Astrocyte (in vitro differentiated cells and primary cell): ENCODE measurements at regions not wholly inside any gene's neighbourhood (a gene's known extent, or its start where the extent isn't known, plus 50 kb on each side); places are given as distances from the start of the nearest gene placed in this dataset.

ENCODE experiments used
- DNase-seq: peaks from one replicate; pipeline ENCODE4 v3.0.0-alpha.2; 2010; ENCODE audit warnings: low read depth
- FAIRE-seq: peaks from 2 replicates; lab custom pipeline; 2011; peaks lifted over from hg19 to GRCh38; lab: Jason Lieb, UNC
- H2AFZ ChIP-seq: 2 replicates; pipeline ENCODE4 v1.6.0; 2012; ENCODE audit warnings: low read depth, low read length, inconsistent platforms
- H3K27ac ChIP-seq: 2 replicates; pipeline ENCODE4 v1.5.1; 2011; ENCODE audit warnings: low read depth, low read length, inconsistent platforms
- H3K27me3 ChIP-seq: 2 replicates; pipeline ENCODE4 v1.6.0; 2011; ENCODE audit warnings: low read length, inconsistent platforms; ENCODE audit not compliant: insufficient read depth
- H3K36me3 ChIP-seq: 2 replicates; pipeline ENCODE4 v1.5.1; 2011; ENCODE audit warnings: low read length, inconsistent platforms; ENCODE audit not compliant: insufficient read depth
- H3K4me1 ChIP-seq: 2 replicates; pipeline ENCODE4 v1.5.1; 2011; ENCODE audit warnings: low read length, inconsistent platforms; ENCODE audit not compliant: insufficient read depth
- H3K4me2 ChIP-seq: 2 replicates; pipeline ENCODE4 v1.6.0; 2012; ENCODE audit warnings: low read length, inconsistent platforms
- H3K4me3 ChIP-seq: 2 replicates; pipeline ENCODE4 v1.5.1; 2011; ENCODE audit warnings: low read depth, mild to moderate bottlenecking, low read length, inconsistent platforms; ENCODE audit not compliant: insufficient read depth
- H3K79me2 ChIP-seq: 2 replicates; pipeline ENCODE4 v1.6.0; 2012; ENCODE audit warnings: mild to moderate bottlenecking, low read length, inconsistent platforms; ENCODE audit not compliant: insufficient read depth
- H3K9ac ChIP-seq: 2 replicates; pipeline ENCODE4 v1.6.0; 2012; ENCODE audit warnings: mild to moderate bottlenecking, low read length, inconsistent platforms
- H3K9me3 ChIP-seq: 2 replicates; pipeline ENCODE4 v1.5.1; 2012; ENCODE audit warnings: low read depth, mild to moderate bottlenecking, low read length, inconsistent platforms; ENCODE audit not compliant: insufficient read depth
- H4K20me1 ChIP-seq: 2 replicates; pipeline ENCODE4 v1.6.0; 2012; ENCODE audit warnings: low read length, inconsistent platforms; ENCODE audit not compliant: insufficient read depth
- H3K27ac Mint-ChIP-seq: one replicate; pipeline ENCODE4 v1.8.0; 2021; ENCODE audit warnings: mild to moderate bottlenecking, mixed read lengths; ENCODE audit not compliant: unreplicated experiment
- H3K27me3 Mint-ChIP-seq: one replicate; pipeline ENCODE4 v1.8.0; 2021; ENCODE audit warnings: low read depth, mixed read lengths; ENCODE audit not compliant: unreplicated experiment
- H3K36me3 Mint-ChIP-seq: one replicate; pipeline ENCODE4 v1.8.0; 2021; ENCODE audit warnings: low read depth, mixed read lengths; ENCODE audit not compliant: unreplicated experiment
- H3K4me1 Mint-ChIP-seq: one replicate; pipeline ENCODE4 v1.8.0; 2021; ENCODE audit warnings: low read depth, mixed read lengths; ENCODE audit not compliant: unreplicated experiment
- H3K4me3 Mint-ChIP-seq: one replicate; pipeline ENCODE4 v1.8.0; 2021; ENCODE audit warnings: mild to moderate bottlenecking, moderate library complexity, mixed read lengths; ENCODE audit not compliant: unreplicated experiment
- H3K9me3 Mint-ChIP-seq: one replicate; pipeline ENCODE4 v1.8.0; 2021; ENCODE audit warnings: mild to moderate bottlenecking, mixed read lengths; ENCODE audit not compliant: unreplicated experiment
- EZH2 ChIP-seq: IDR thresholded peaks from 2 replicates; pipeline ENCODE4 v1.6.1; 2012; ENCODE audit warnings: mild to moderate bottlenecking, low read length, inconsistent platforms; ENCODE audit not compliant: insufficient read depth
- TF ChIP-seq, protein P1 (sequence below): IDR thresholded peaks from 2 replicates; pipeline ENCODE4 v1.5.1; 2011; ENCODE audit warnings: low read depth, mild to moderate bottlenecking, inconsistent platforms, low read length, moderate library complexity; ENCODE audit not compliant: insufficient read depth

DNA sequence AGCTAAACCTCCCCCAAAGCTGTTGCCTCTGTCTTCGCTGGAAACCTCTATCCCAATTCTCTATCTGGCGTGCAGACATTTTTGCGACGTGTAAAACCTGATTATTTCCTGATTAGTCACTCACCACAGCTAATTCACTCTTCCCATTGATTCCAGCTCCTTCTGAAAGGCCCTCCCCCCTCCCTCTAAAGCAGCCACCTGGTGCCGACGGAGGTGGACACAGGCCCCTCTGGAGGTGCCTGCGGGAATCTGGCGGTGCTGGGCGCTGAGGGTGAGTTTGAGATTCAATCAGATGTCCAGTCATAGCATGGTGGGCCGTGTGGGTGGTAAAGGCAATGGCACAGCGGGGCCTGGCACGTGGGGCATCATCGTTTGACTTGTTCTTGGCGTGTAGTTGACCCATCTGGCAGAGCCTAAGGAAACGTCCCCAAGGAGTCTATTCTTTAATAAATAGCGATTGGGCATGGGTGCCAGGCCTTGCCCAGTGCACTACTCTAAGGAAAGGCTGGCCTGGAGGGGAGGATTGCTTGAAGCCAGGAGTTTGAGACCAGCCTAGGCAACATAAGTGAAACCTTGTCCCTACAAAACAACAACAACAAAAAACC is 271.1 kb upstream of the MVB12B start:
- Mint-ChIP-seq H3K4me1 (peaks cover 5% of the 10 kb centered on the region), H3K4me3 (peak overlapping the region; percentile 15), H3K9me3 (no peaks in the 10 kb centered on the region), H3K36me3 (no peaks in the 10 kb centered on the region), H3K27me3 (peaks cover 39% of the 10 kb centered on the region), H3K27ac (peak overlapping the region; percentile 6)
- Histone ChIP-seq H3K9ac (no peak overlapping the region), H3K27ac (no peak overlapping the region), H3K4me3 (no peak overlapping the region), H3K79me2 (no peaks in the 10 kb centered on the region), H3K36me3 (no peaks in the 10 kb centered on the region), H3K4me2 (peak overlapping the region; percentile 56), H3K27me3 (peaks cover 52% of the 10 kb centered on the region), H2AFZ (no peak overlapping the region), H3K4me1 (peaks cover 7% of the 10 kb centered on the region), H3K9me3 (no peaks in the 10 kb centered on the region), H4K20me1 (no peaks in the 10 kb centered on the region)
- DNase-seq (peak; percentile 81), FAIRE-seq (no peak)
- TF ChIP-seq EZH2, result no peak
- TF ChIP-seq, protein P1, sequence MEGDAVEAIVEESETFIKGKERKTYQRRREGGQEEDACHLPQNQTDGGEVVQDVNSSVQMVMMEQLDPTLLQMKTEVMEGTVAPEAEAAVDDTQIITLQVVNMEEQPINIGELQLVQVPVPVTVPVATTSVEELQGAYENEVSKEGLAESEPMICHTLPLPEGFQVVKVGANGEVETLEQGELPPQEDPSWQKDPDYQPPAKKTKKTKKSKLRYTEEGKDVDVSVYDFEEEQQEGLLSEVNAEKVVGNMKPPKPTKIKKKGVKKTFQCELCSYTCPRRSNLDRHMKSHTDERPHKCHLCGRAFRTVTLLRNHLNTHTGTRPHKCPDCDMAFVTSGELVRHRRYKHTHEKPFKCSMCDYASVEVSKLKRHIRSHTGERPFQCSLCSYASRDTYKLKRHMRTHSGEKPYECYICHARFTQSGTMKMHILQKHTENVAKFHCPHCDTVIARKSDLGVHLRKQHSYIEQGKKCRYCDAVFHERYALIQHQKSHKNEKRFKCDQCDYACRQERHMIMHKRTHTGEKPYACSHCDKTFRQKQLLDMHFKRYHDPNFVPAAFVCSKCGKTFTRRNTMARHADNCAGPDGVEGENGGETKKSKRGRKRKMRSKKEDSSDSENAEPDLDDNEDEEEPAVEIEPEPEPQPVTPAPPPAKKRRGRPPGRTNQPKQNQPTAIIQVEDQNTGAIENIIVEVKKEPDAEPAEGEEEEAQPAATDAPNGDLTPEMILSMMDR, result no peak

DNA sequence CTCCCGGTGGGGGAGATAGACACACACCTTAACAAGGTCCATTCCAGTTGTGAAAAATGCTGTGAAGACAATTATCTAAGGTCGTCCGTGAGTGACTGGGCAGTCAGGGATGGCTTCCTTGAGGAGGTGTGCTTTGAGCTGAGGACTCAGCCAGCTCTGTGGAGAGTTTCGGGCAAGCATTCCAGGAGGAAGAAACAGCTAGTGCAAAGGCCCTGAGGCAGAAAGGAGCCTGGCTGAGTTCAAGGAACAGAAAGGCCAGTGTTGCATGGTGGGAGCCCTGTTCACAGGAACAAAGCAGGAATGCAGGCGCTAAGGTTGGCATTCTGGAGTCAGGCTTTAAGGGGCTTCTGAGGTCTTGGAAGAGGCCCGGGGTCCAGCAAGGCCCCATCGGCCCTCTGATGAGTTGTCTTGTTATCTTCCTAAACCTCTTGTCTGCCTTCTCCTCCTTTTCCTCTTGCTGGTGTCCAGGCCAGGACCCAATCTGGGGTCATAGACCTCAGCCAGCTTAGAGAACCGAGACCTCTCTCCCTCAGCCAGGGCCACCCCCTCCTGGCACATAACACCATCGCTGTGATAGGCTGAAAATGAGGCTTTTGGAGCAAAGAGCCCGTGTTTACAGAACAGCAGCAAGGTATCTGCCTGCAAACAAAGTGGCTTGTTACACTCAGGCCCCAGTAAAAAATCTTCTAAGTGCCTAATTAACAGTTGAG is 270.2 kb upstream of the MVB12B start:
- H3K4me3 ChIP-seq, result no peak overlapping the region
- H3K4me2 ChIP-seq, result no peak overlapping the region
- no peak overlapping the region for H2AFZ ChIP-seq
- H3K9me3 ChIP-seq, result no peaks in the 10 kb centered on the region
- H3K9ac ChIP-seq, result no peak overlapping the region
- H3K79me2 ChIP-seq, result no peaks in the 10 kb centered on the region
- H3K27ac Mint-ChIP-seq, result no peak overlapping the region
- no peaks in the 10 kb centered on the region for H3K36me3 Mint-ChIP-seq
- H3K4me1 Mint-ChIP-seq, result peaks cover 5% of the 10 kb centered on the region
- H4K20me1 ChIP-seq, result no peaks in the 10 kb centered on the region
- peaks cover 39% of the 10 kb centered on the region for H3K27me3 Mint-ChIP-seq
- no peaks in the 10 kb centered on the region for H3K36me3 ChIP-seq
- H3K4me1 ChIP-seq, result peaks cover 7% of the 10 kb centered on the region
- peaks cover 53% of the 10 kb centered on the region for H3K27me3 ChIP-seq
- TF ChIP-seq, protein P1, result no peak
- TF ChIP-seq EZH2, result no peak
- no peak overlapping the region for H3K4me3 Mint-ChIP-seq
- no peaks in the 10 kb centered on the region for H3K9me3 Mint-ChIP-seq
- FAIRE-seq, result no peak
- no peak for DNase-seq
- H3K27ac ChIP-seq, result no peak overlapping the region
